ENCODE measurements at regions not wholly inside any gene's neighbourhood (a gene's known extent, or its start where the extent isn't known, plus 50 kb on each side); places are given as distances from the start of the nearest gene placed in this dataset.

GRCh38 chr12:92049403-92049802 is 96.2 kb downstream of the BTG1 start:
- peaks cover 5% of the 10 kb centered on the region for H3K9me3 Mint-ChIP-seq
- DNase-seq (ENCODE audit: low spot score) = no peak
- peaks cover 17% of the 10 kb centered on the region for H3K36me3 Mint-ChIP-seq (ENCODE audit: low read depth)
- H3K4me1 Mint-ChIP-seq (ENCODE audit: low read depth) = peaks cover 64% of the 10 kb centered on the region
- H3K27ac Mint-ChIP-seq = no peak overlapping the region
- no peaks in the 10 kb centered on the region for H3K27me3 Mint-ChIP-seq (ENCODE audit: low read depth)
- no peak overlapping the region for H3K4me3 Mint-ChIP-seq

- H3K4me1 Mint-ChIP-seq (ENCODE audit: low read depth) = peaks cover 71% of the 10 kb centered on the region
- peaks cover 12% of the 10 kb centered on the region for H3K36me3 Mint-ChIP-seq (ENCODE audit: low read depth)
- H3K9me3 Mint-ChIP-seq = no peaks in the 10 kb centered on the region
- H3K27ac Mint-ChIP-seq = peak overlapping the region; percentile 87
- H3K4me3 Mint-ChIP-seq = peak overlapping the region; percentile 81
- no peaks in the 10 kb centered on the region for H3K27me3 Mint-ChIP-seq (ENCODE audit: low read depth)
- peak; percentile 46 for DNase-seq (ENCODE audit: low spot score)
Measured at GRCh38 chr12:92047393-92047826, 98.2 kb downstream of the BTG1 start.

- H3K4me3 Mint-ChIP-seq = peak overlapping the region; percentile 81
- peak overlapping the region; percentile 87 for H3K27ac Mint-ChIP-seq
- H3K4me1 Mint-ChIP-seq (ENCODE audit: low read depth) = peaks cover 70% of the 10 kb centered on the region
- H3K9me3 Mint-ChIP-seq = no peaks in the 10 kb centered on the region
- H3K27me3 Mint-ChIP-seq (ENCODE audit: low read depth) = no peaks in the 10 kb centered on the region
- peaks cover 7% of the 10 kb centered on the region for H3K36me3 Mint-ChIP-seq (ENCODE audit: low read depth)
- no peak for DNase-seq (ENCODE audit: low spot score)
Measured at GRCh38 chr12:92046557-92047392, 98.9 kb downstream of the BTG1 start.

- H3K27me3 Mint-ChIP-seq (ENCODE audit: low read depth) = no peaks in the 10 kb centered on the region
- H3K4me1 Mint-ChIP-seq (ENCODE audit: low read depth) = peaks cover 72% of the 10 kb centered on the region
- peaks cover 6% of the 10 kb centered on the region for H3K36me3 Mint-ChIP-seq (ENCODE audit: low read depth)
- no peak for DNase-seq (ENCODE audit: low spot score)
- peaks cover 3% of the 10 kb centered on the region for H3K9me3 Mint-ChIP-seq
- peak overlapping the region; percentile 87 for H3K27ac Mint-ChIP-seq
- peak overlapping the region; percentile 81 for H3K4me3 Mint-ChIP-seq
Measured at GRCh38 chr12:92045852-92046251, 99.8 kb downstream of the BTG1 start.

GRCh38 chr12:92044435-92044834 is 101.2 kb downstream of the BTG1 start:
- H3K27me3 Mint-ChIP-seq (ENCODE audit: low read depth) = no peaks in the 10 kb centered on the region

GRCh38 chr12:92042791-92043531 is 102.7 kb downstream of the BTG1 start:
- Mint-ChIP-seq H3K27me3 (ENCODE audit: low read depth) (no peaks in the 10 kb centered on the region), H3K9me3 (peaks cover 3% of the 10 kb centered on the region), H3K27ac (no peak overlapping the region), H3K36me3 (ENCODE audit: low read depth) (peaks cover 1% of the 10 kb centered on the region), H3K4me1 (ENCODE audit: low read depth) (peaks cover 64% of the 10 kb centered on the region), H3K4me3 (no peak overlapping the region)
- DNase-seq (ENCODE audit: low spot score) = no peak

More at GRCh38 chr12:92044435-92044834, 101.2 kb downstream of the BTG1 start:
- DNase-seq (ENCODE audit: low spot score) = no peak
- H3K4me3 Mint-ChIP-seq = peak overlapping the region; percentile 20
- H3K27ac Mint-ChIP-seq = peak overlapping the region; percentile 58
- peaks cover 4% of the 10 kb centered on the region for H3K36me3 Mint-ChIP-seq (ENCODE audit: low read depth)
- H3K4me1 Mint-ChIP-seq (ENCODE audit: low read depth) = peaks cover 67% of the 10 kb centered on the region
- H3K9me3 Mint-ChIP-seq = peaks cover 3% of the 10 kb centered on the region

- peaks cover 1% of the 10 kb centered on the region for H3K36me3 Mint-ChIP-seq (ENCODE audit: low read depth)
- H3K27me3 Mint-ChIP-seq (ENCODE audit: low read depth) = no peaks in the 10 kb centered on the region
- H3K4me3 Mint-ChIP-seq = no peak overlapping the region
- peaks cover 56% of the 10 kb centered on the region for H3K4me1 Mint-ChIP-seq (ENCODE audit: low read depth)
- H3K9me3 Mint-ChIP-seq = peaks cover 3% of the 10 kb centered on the region
- no peak for DNase-seq (ENCODE audit: low spot score)
- peak overlapping the region; percentile 63 for H3K27ac Mint-ChIP-seq
Measured at GRCh38 chr12:92041742-92042141, 103.9 kb downstream of the BTG1 start.

- no peak for DNase-seq (ENCODE audit: low spot score)
- peaks cover 59% of the 10 kb centered on the region for H3K4me1 Mint-ChIP-seq (ENCODE audit: low read depth)
- no peaks in the 10 kb centered on the region for H3K27me3 Mint-ChIP-seq (ENCODE audit: low read depth)
- H3K9me3 Mint-ChIP-seq = peaks cover 3% of the 10 kb centered on the region
- no peak overlapping the region for H3K27ac Mint-ChIP-seq
- H3K4me3 Mint-ChIP-seq = no peak overlapping the region
- H3K36me3 Mint-ChIP-seq (ENCODE audit: low read depth) = no peaks in the 10 kb centered on the region
Measured at GRCh38 chr12:92039046-92039445, 106.6 kb downstream of the BTG1 start.

GRCh38 chr12:92038476-92038875 is 107.2 kb downstream of the BTG1 start:
- Mint-ChIP-seq H3K27me3 (ENCODE audit: low read depth) (no peaks in the 10 kb centered on the region), H3K4me1 (ENCODE audit: low read depth) (peaks cover 61% of the 10 kb centered on the region), H3K4me3 (no peak overlapping the region), H3K27ac (no peak overlapping the region), H3K9me3 (peaks cover 3% of the 10 kb centered on the region), H3K36me3 (ENCODE audit: low read depth) (no peaks in the 10 kb centered on the region)
- DNase-seq (ENCODE audit: low spot score) = no peak

- H3K9me3 Mint-ChIP-seq = peaks cover 9% of the 10 kb centered on the region
- peaks cover 5% of the 10 kb centered on the region for H3K36me3 Mint-ChIP-seq (ENCODE audit: low read depth)
- no peak overlapping the region for H3K27ac Mint-ChIP-seq
- no peaks in the 10 kb centered on the region for H3K27me3 Mint-ChIP-seq (ENCODE audit: low read depth)
- H3K4me3 Mint-ChIP-seq = no peak overlapping the region
- peaks cover 59% of the 10 kb centered on the region for H3K4me1 Mint-ChIP-seq (ENCODE audit: low read depth)
- DNase-seq (ENCODE audit: low spot score) = no peak
Measured at GRCh38 chr12:92036771-92037453, 108.7 kb downstream of the BTG1 start.

- Mint-ChIP-seq H3K4me3 (peak overlapping the region; percentile 96), H3K27me3 (ENCODE audit: low read depth) (no peaks in the 10 kb centered on the region), H3K36me3 (ENCODE audit: low read depth) (peaks cover 5% of the 10 kb centered on the region), H3K27ac (peak overlapping the region; percentile 97), H3K9me3 (peaks cover 8% of the 10 kb centered on the region), H3K4me1 (ENCODE audit: low read depth) (peaks cover 60% of the 10 kb centered on the region)
- no peak for DNase-seq (ENCODE audit: low spot score)
Measured at GRCh38 chr12:92036061-92036620, 109.5 kb downstream of the BTG1 start.

GRCh38 chr12:92035477-92035876 is 110.2 kb downstream of the BTG1 start:
- H3K9me3 Mint-ChIP-seq = peaks cover 5% of the 10 kb centered on the region
- peak overlapping the region; percentile 97 for H3K27ac Mint-ChIP-seq
- peaks cover 60% of the 10 kb centered on the region for H3K4me1 Mint-ChIP-seq (ENCODE audit: low read depth)
- H3K4me3 Mint-ChIP-seq = peak overlapping the region; percentile 96
- H3K27me3 Mint-ChIP-seq (ENCODE audit: low read depth) = no peaks in the 10 kb centered on the region
- peaks cover 5% of the 10 kb centered on the region for H3K36me3 Mint-ChIP-seq (ENCODE audit: low read depth)
- no peak for DNase-seq (ENCODE audit: low spot score)

GRCh38 chr12:92034858-92035401 is 110.7 kb downstream of the BTG1 start:
- peak overlapping the region; percentile 96 for H3K4me3 Mint-ChIP-seq
- DNase-seq (ENCODE audit: low spot score) = peak; percentile 29
- peaks cover 5% of the 10 kb centered on the region for H3K36me3 Mint-ChIP-seq (ENCODE audit: low read depth)
- H3K9me3 Mint-ChIP-seq = peaks cover 5% of the 10 kb centered on the region
- H3K4me1 Mint-ChIP-seq (ENCODE audit: low read depth) = peaks cover 63% of the 10 kb centered on the region
- H3K27ac Mint-ChIP-seq = peak overlapping the region; percentile 97
- no peaks in the 10 kb centered on the region for H3K27me3 Mint-ChIP-seq (ENCODE audit: low read depth)

All from T-helper 2 cell treated with Interferon-gamma antibody and Interleukin-4, amounts not matched to agents 5 μg/mL and 100 μg/mL, for 36 hours (primary cell).